CD4-positive, alpha-beta memory T cell (primary cell): ENCODE measurements at regions not wholly inside any gene's neighbourhood (a gene's known extent, or its start where the extent isn't known, plus 50 kb on each side); places are given as distances from the start of the nearest gene placed in this dataset.

Experiments used
- CTCF ChIA-PET: fragments of 350-600 bp; sonication (Branson Sonifier 250); formaldehyde crosslinking; loops from one replicate; lab custom pipeline; 2021; ENCODE audit warnings: inconsistent platforms; ENCODE audit not compliant: partially characterized antibody; lab: Charles Lee
- POLR2A ChIA-PET: fragments of 350-600 bp; sonication (Branson Sonifier 250); formaldehyde crosslinking; loops from one replicate; lab custom pipeline; 2021; ENCODE audit not compliant: partially characterized antibody; lab: Charles Lee
- DNase-seq, 5 donors: peaks; one replicate each; pipeline versions ENCODE4 v3.0.0 to v3.0.0-alpha.2; 2020 to 2022; ENCODE audit warnings: mixed read lengths in 1 of 5
- H3K27ac ChIP-seq: one replicate; pipeline ENCODE4 v1.7.0; 2013; ENCODE audit warnings: low read depth, low read length
- H3K27me3 ChIP-seq: 2 replicates; pipeline ENCODE4 v1.7.0; 2013; ENCODE audit warnings: mild to moderate bottlenecking, low read length, moderate library complexity; ENCODE audit not compliant: insufficient read depth
- H3K36me3 ChIP-seq: 2 replicates; pipeline ENCODE4 v1.7.0; 2013; ENCODE audit warnings: mild to moderate bottlenecking, low read length, moderate library complexity; ENCODE audit not compliant: insufficient read depth
- H3K4me1 ChIP-seq: 2 replicates; pipeline ENCODE4 v1.7.0; 2013; ENCODE audit warnings: mild to moderate bottlenecking, low read length, moderate library complexity; ENCODE audit not compliant: insufficient read depth
- H3K4me3 ChIP-seq, 2 donors: one replicate each; pipeline ENCODE4 v1.7.0; 2013; ENCODE audit warnings: low read length in 2 of 2, mild to moderate bottlenecking in 1 of 2
- H3K9me3 ChIP-seq, 2 donors: one replicate each; pipeline ENCODE4 v1.7.0; 2013; ENCODE audit warnings: low read length in 2 of 2, control low read depth in 1 of 2; ENCODE audit not compliant: control insufficient read depth in 1 of 2
- H3K27ac Mint-ChIP-seq, 7 donors: one replicate each; pipeline ENCODE4 v1.8.0; 2020 to 2021; ENCODE audit warnings: mixed read lengths in 7 of 7, mild to moderate bottlenecking in 6 of 7, inconsistent platforms in 3 of 7, moderate library complexity in 3 of 7
- H3K27me3 Mint-ChIP-seq, 2 donors: one replicate each; pipeline ENCODE4 v1.8.0; 2020 to 2021; ENCODE audit warnings: mixed read lengths in 2 of 2
- H3K36me3 Mint-ChIP-seq, 2 donors: one replicate each; pipeline ENCODE4 v1.8.0; 2020 to 2021; ENCODE audit warnings: mixed read lengths in 2 of 2, inconsistent platforms in 1 of 2, mild to moderate bottlenecking in 1 of 2
- H3K4me1 Mint-ChIP-seq, 4 donors: one replicate each; pipeline ENCODE4 v1.8.0; 2020 to 2021; ENCODE audit warnings: mixed read lengths in 4 of 4, mild to moderate bottlenecking in 1 of 4
- H3K4me3 Mint-ChIP-seq, 8 donors: one replicate each; pipeline ENCODE4 v1.8.0; 2020 to 2021; ENCODE audit warnings: mixed read lengths in 8 of 8, mild to moderate bottlenecking in 7 of 8, moderate library complexity in 6 of 8, inconsistent platforms in 3 of 8
- H3K9me3 Mint-ChIP-seq, 8 donors: one replicate each; pipeline ENCODE4 v1.8.0; 2020 to 2021; ENCODE audit warnings: mixed read lengths in 8 of 8, mild to moderate bottlenecking in 5 of 8, inconsistent platforms in 3 of 8, moderate library complexity in 1 of 8
- intact Hi-C: fragments of 100-400 bp; cut with micrococcal nuclease; formaldehyde crosslinking; loops from one replicate; pipeline ENCODE4 v1.15.1; 2023

GRCh38 chr6:106872049-106872448 is 102.5 kb downstream of the CD24 start:
- intact Hi-C loops, result no loop called here
- DNase-seq, result no peak
- POLR2A ChIA-PET, result no interaction called here
- Mint-ChIP-seq H3K4me3 (no peak overlapping the region), H3K36me3 (no peaks in the 10 kb centered on the region), H3K27ac (no peak overlapping the region), H3K27me3 (peaks cover 2 to 5% of the 10 kb centered on the region in 2 donors), H3K4me1 (no peaks in the 10 kb centered on the region), H3K9me3 (peaks cover 0 to 7% (median 4%) of the 10 kb centered on the region in 8 donors)
- H3K27me3 ChIP-seq, result no peaks in the 10 kb centered on the region
- no peak overlapping the region for H3K4me3 ChIP-seq
- H3K9me3 ChIP-seq, result no peaks in the 10 kb centered on the region
- H3K36me3 ChIP-seq, result no peaks in the 10 kb centered on the region
- H3K27ac ChIP-seq, result no peak overlapping the region
- H3K4me1 ChIP-seq, result no peaks in the 10 kb centered on the region
- CTCF ChIA-PET, result no interaction called here

GRCh38 chr6:106870824-106871717 is 103.5 kb downstream of the CD24 start:
- no peak overlapping the region for H3K27ac ChIP-seq
- H3K4me1 Mint-ChIP-seq, result no peaks in the 10 kb centered on the region
- DNase-seq, result no peak
- H3K4me3 Mint-ChIP-seq, result no peak overlapping the region
- no peaks in the 10 kb centered on the region for H3K36me3 ChIP-seq
- H3K27me3 Mint-ChIP-seq, result peaks cover 2 to 4% of the 10 kb centered on the region in 2 donors
- intact Hi-C loops, result no loop called here
- no peaks in the 10 kb centered on the region for H3K4me1 ChIP-seq
- no peaks in the 10 kb centered on the region for H3K36me3 Mint-ChIP-seq
- ChIA-PET CTCF (interaction anchor here (0.9 kb wide), 1 partner anchor 15 kb away, joined by 3 read pairs; no protein-coding TSS in a partner anchor), POLR2A (no interaction called here)
- no peaks in the 10 kb centered on the region for H3K27me3 ChIP-seq
- H3K9me3 Mint-ChIP-seq, result peaks cover 0 to 7% (median 0%) of the 10 kb centered on the region in 8 donors
- no peak overlapping the region for H3K27ac Mint-ChIP-seq
- no peak overlapping the region for H3K4me3 ChIP-seq
- no peaks in the 10 kb centered on the region for H3K9me3 ChIP-seq

- no peaks in the 10 kb centered on the region for H3K4me1 ChIP-seq
- no peak overlapping the region for H3K4me3 ChIP-seq
- H3K27ac Mint-ChIP-seq, result no peak overlapping the region
- no peaks in the 10 kb centered on the region for H3K4me1 Mint-ChIP-seq
- no peaks in the 10 kb centered on the region for H3K36me3 ChIP-seq
- no peak for DNase-seq
- H3K4me3 Mint-ChIP-seq, result no peak overlapping the region
- no peaks in the 10 kb centered on the region for H3K36me3 Mint-ChIP-seq
- intact Hi-C loops, result no loop called here
- H3K27ac ChIP-seq, result no peak overlapping the region
- POLR2A ChIA-PET, result no interaction called here
- H3K27me3 ChIP-seq, result no peaks in the 10 kb centered on the region
- CTCF ChIA-PET, result interaction anchor here (0.9 kb wide), 1 partner anchor 14 kb away, joined by 3 read pairs; no protein-coding TSS in a partner anchor
- H3K9me3 Mint-ChIP-seq, result peaks cover 0 to 7% (median 0%) of the 10 kb centered on the region in 8 donors
- H3K27me3 Mint-ChIP-seq, result peaks cover 2 to 4% of the 10 kb centered on the region in 2 donors
- H3K9me3 ChIP-seq, result no peaks in the 10 kb centered on the region
Observed at GRCh38 chr6:106870069-106870468, 104.5 kb downstream of the CD24 start.

- Histone ChIP-seq H3K27me3 (no peaks in the 10 kb centered on the region), H3K9me3 (no peaks in the 10 kb centered on the region), H3K36me3 (no peaks in the 10 kb centered on the region), H3K27ac (no peak overlapping the region), H3K4me3 (no peak overlapping the region), H3K4me1 (no peaks in the 10 kb centered on the region)
- Mint-ChIP-seq H3K9me3 (peaks cover 0 to 3% (median 0%) of the 10 kb centered on the region in 8 donors), H3K36me3 (no peaks in the 10 kb centered on the region), H3K4me3 (no peak overlapping the region), H3K4me1 (no peaks in the 10 kb centered on the region), H3K27me3 (peaks cover 4 to 5% of the 10 kb centered on the region in 2 donors), H3K27ac (no peak overlapping the region)
- POLR2A ChIA-PET, result interaction anchor here (0.6 kb wide), 1 partner anchor 275 kb away, joined by 3 read pairs; no protein-coding TSS in a partner anchor
- CTCF ChIA-PET, result no interaction called here
- DNase-seq, result no peak
- intact Hi-C loops, result no loop called here
Observed at GRCh38 chr6:106869203-106869602, 105.3 kb downstream of the CD24 start.

- CTCF ChIA-PET, result no interaction called here
- Mint-ChIP-seq H3K4me3 (no peak overlapping the region), H3K4me1 (no peaks in the 10 kb centered on the region)
Observed at GRCh38 chr6:106866875-106867658, 107.5 kb downstream of the CD24 start.

GRCh38 chr6:106862858-106863257 is 111.7 kb downstream of the CD24 start:
- no peak for DNase-seq
- intact Hi-C loops, result no loop called here
- Histone ChIP-seq H3K4me3 (no peak overlapping the region), H3K4me1 (no peaks in the 10 kb centered on the region), H3K36me3 (no peaks in the 10 kb centered on the region), H3K27me3 (no peaks in the 10 kb centered on the region), H3K9me3 (no peaks in the 10 kb centered on the region), H3K27ac (no peak overlapping the region)
- no peak overlapping the region for H3K27ac Mint-ChIP-seq
- no peaks in the 10 kb centered on the region for H3K4me1 Mint-ChIP-seq
- no peak overlapping the region for H3K4me3 Mint-ChIP-seq
- H3K9me3 Mint-ChIP-seq, result peaks cover 3 to 19% (median 9%) of the 10 kb centered on the region in 8 donors
- CTCF ChIA-PET, result no interaction called here
- POLR2A ChIA-PET, result no interaction called here
- peaks cover 0 to 11% of the 10 kb centered on the region in 2 donors for H3K27me3 Mint-ChIP-seq
- no peaks in the 10 kb centered on the region for H3K36me3 Mint-ChIP-seq

More at GRCh38 chr6:106866875-106867658, 107.5 kb downstream of the CD24 start:
- no peak overlapping the region for H3K27ac Mint-ChIP-seq
- POLR2A ChIA-PET, result no interaction called here
- Histone ChIP-seq H3K27me3 (no peaks in the 10 kb centered on the region), H3K27ac (no peak overlapping the region), H3K4me3 (no peak overlapping the region), H3K4me1 (no peaks in the 10 kb centered on the region), H3K9me3 (no peaks in the 10 kb centered on the region), H3K36me3 (no peaks in the 10 kb centered on the region)
- H3K27me3 Mint-ChIP-seq, result peaks cover 4 to 9% of the 10 kb centered on the region in 2 donors
- no peak for DNase-seq
- intact Hi-C loops, result no loop called here
- H3K36me3 Mint-ChIP-seq, result no peaks in the 10 kb centered on the region
- peaks cover 2 to 13% (median 6%) of the 10 kb centered on the region in 8 donors for H3K9me3 Mint-ChIP-seq

GRCh38 chr6:106860940-106861339 is 113.6 kb downstream of the CD24 start:
- H3K4me3 ChIP-seq, result no peak overlapping the region
- Mint-ChIP-seq H3K9me3 (peaks cover 3 to 19% (median 9%) of the 10 kb centered on the region in 8 donors), H3K4me3 (no peak overlapping the region), H3K4me1 (no peaks in the 10 kb centered on the region), H3K27me3 (peaks cover 0 to 13% of the 10 kb centered on the region in 2 donors), H3K27ac (no peak overlapping the region), H3K36me3 (no peaks in the 10 kb centered on the region)
- POLR2A ChIA-PET, result no interaction called here
- CTCF ChIA-PET, result no interaction called here
- no peak overlapping the region for H3K27ac ChIP-seq
- DNase-seq, result no peak
- no peaks in the 10 kb centered on the region for H3K9me3 ChIP-seq
- intact Hi-C loops, result no loop called here
- no peaks in the 10 kb centered on the region for H3K36me3 ChIP-seq
- H3K27me3 ChIP-seq, result no peaks in the 10 kb centered on the region
- H3K4me1 ChIP-seq, result no peaks in the 10 kb centered on the region
